ENCODE measurements at regions not wholly inside any gene's neighbourhood (a gene's known extent, or its start where the extent isn't known, plus 50 kb on each side); places are given as distances from the start of the nearest gene placed in this dataset.

- Histone ChIP-seq H3K36me3 (ENCODE audit: insufficient read depth in 1 of 2, low read depth in 1 of 2) (no peaks in the 10 kb centered on the region), H3K27me3 (ENCODE audit: insufficient read depth in 3 of 3, low read length in 2 of 3) (no peaks in the 10 kb centered on the region), H3K27ac (no peak overlapping the region), H3K4me1 (no peaks in the 10 kb centered on the region), H3K4me3 (no peak overlapping the region), H3K9me3 (no peaks in the 10 kb centered on the region)
- intact Hi-C loops (cut with DNase I), result no loop called here
- no peak for DNase-seq
- TF ChIP-seq CTCF (IDR thresholded peaks at IDR 0.05), result no peak
- no peak for ATAC-seq
- 64 to 89% (median 81%) methylated on average over 2 of the region's 2 CpGs for WGBS, 3 donors
Measured at GRCh38 chrX:35392232-35392631, 405.9 kb upstream of the MAGEB16 start.

- WGBS, 3 donors, result 95 to 98% (median 95%) methylated on average over 2 of the region's 2 CpGs
- no peak for ATAC-seq
Measured at GRCh38 chrX:35406386-35406785, 391.8 kb upstream of the MAGEB16 start.

GRCh38 chrX:35416782-35417181 is 381.4 kb upstream of the MAGEB16 start:
- Histone ChIP-seq H3K4me3 (no peak overlapping the region), H3K36me3 (ENCODE audit: insufficient read depth in 1 of 2, low read depth in 1 of 2) (no peaks in the 10 kb centered on the region), H3K27ac (no peak overlapping the region), H3K9me3 (no peaks in the 10 kb centered on the region), H3K4me1 (no peaks in the 10 kb centered on the region), H3K27me3 (ENCODE audit: insufficient read depth in 3 of 3, low read length in 2 of 3) (no peaks in the 10 kb centered on the region)
- ATAC-seq (no peak), DNase-seq (no peak)
- TF ChIP-seq CTCF (IDR thresholded peaks at IDR 0.05), result no peak
- intact Hi-C loops (cut with DNase I), result no loop called here

More at GRCh38 chrX:35406386-35406785, 391.8 kb upstream of the MAGEB16 start:
- no peaks in the 10 kb centered on the region for H3K9me3 ChIP-seq
- TF ChIP-seq CTCF (IDR thresholded peaks at IDR 0.05), result no peak
- no peaks in the 10 kb centered on the region for H3K27me3 ChIP-seq (ENCODE audit: insufficient read depth in 3 of 3, low read length in 2 of 3)
- H3K4me1 ChIP-seq, result no peaks in the 10 kb centered on the region
- no peak overlapping the region for H3K27ac ChIP-seq
- H3K4me3 ChIP-seq, result no peak overlapping the region
- no peaks in the 10 kb centered on the region for H3K36me3 ChIP-seq (ENCODE audit: insufficient read depth in 1 of 2, low read depth in 1 of 2)
- intact Hi-C loops (cut with DNase I), result no loop called here
- no peak for DNase-seq

- intact Hi-C loops (cut with DNase I), result no loop called here
- Histone ChIP-seq H3K4me3 (no peak overlapping the region), H3K27ac (no peak overlapping the region), H3K36me3 (ENCODE audit: insufficient read depth in 1 of 2, low read depth in 1 of 2) (no peaks in the 10 kb centered on the region), H3K9me3 (no peaks in the 10 kb centered on the region), H3K4me1 (no peaks in the 10 kb centered on the region), H3K27me3 (ENCODE audit: insufficient read depth in 3 of 3, low read length in 2 of 3) (peaks cover 0 to 5% (median 0%) of the 10 kb centered on the region in 3 donors)
- DNase-seq, result no peak
- ATAC-seq, result no peak
- WGBS, 3 donors, result 54 to 75% (median 71%) methylated on average over 2 of the region's 2 CpGs
- no peak for TF ChIP-seq CTCF (IDR thresholded peaks at IDR 0.05)
Measured at GRCh38 chrX:35432056-35432455, 366.1 kb upstream of the MAGEB16 start.

GRCh38 chrX:35439034-35439660 is 359.0 kb upstream of the MAGEB16 start:
- H3K9me3 ChIP-seq, result no peaks in the 10 kb centered on the region
- ATAC-seq, result no peak

More at GRCh38 chrX:35439034-35439660, 359.0 kb upstream of the MAGEB16 start:
- intact Hi-C loops (cut with DNase I), result no loop called here
- no peak overlapping the region for H3K27ac ChIP-seq
- no peaks in the 10 kb centered on the region for H3K4me1 ChIP-seq
- DNase-seq, result no peak
- H3K4me3 ChIP-seq, result no peak overlapping the region
- no peaks in the 10 kb centered on the region for H3K36me3 ChIP-seq (ENCODE audit: insufficient read depth in 1 of 2, low read depth in 1 of 2)
- WGBS, 3 donors, result 43 to 49% (median 48%) methylated on average over 3 of the region's 3 CpGs
- TF ChIP-seq CTCF (IDR thresholded peaks at IDR 0.05), result no peak
- no peaks in the 10 kb centered on the region for H3K27me3 ChIP-seq (ENCODE audit: insufficient read depth in 3 of 3, low read length in 2 of 3)
